Erythroblast (primary cell): ENCODE measurements at regions not wholly inside any gene's neighbourhood (a gene's known extent, or its start where the extent isn't known, plus 50 kb on each side); places are given as distances from the start of the nearest gene placed in this dataset.

Experiments
- GATA1 ChIP-seq: IDR thresholded peaks from 2 replicates; pipeline ENCODE4 v1.6.1; 2011; ENCODE audit warnings: low read depth, mild to moderate bottlenecking, control low read depth, low read length, moderate library complexity
- POLR2A ChIP-seq: IDR thresholded peaks from 2 replicates; pipeline ENCODE4 v1.6.1; 2011; ENCODE audit warnings: mild to moderate bottlenecking, low read length

DNA sequence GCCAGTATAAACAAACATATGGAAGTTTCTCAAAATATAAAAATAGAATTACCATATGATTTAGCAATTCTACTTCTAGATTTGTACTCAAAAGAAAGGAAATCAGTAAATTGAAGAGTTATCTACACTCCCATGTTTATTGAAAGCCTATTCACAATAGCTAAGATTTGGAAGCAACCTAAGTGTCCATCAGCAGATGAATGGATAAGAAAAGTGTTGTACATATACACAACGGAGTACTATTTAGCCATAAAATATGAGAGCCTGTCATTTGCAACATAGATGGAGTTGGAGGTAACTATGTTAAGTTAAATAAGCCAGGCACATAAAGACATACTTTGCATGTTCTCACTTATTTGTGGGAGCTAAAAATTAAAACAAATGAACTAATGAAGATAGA, 257.8 kb downstream of the TEX13C start:
- no peak for TF ChIP-seq POLR2A
- TF ChIP-seq GATA1: no peak
